ENCODE measurements at regions not wholly inside any gene's neighbourhood (a gene's known extent, or its start where the extent isn't known, plus 50 kb on each side); places are given as distances from the start of the nearest gene placed in this dataset.
"Not testable (repeated sequence)": the region's sequence is repeated elsewhere in the genome, so short reads cannot be mapped to it uniquely, and the experiment has no call there.

GRCh38 chr5:101505891-101506570, 602.9 kb upstream of the ST8SIA4 start:
- no peak for DNase-seq (ENCODE audit: low spot score)

GRCh38 chr5:101482931-101483330, 579.8 kb upstream of the ST8SIA4 start:
- no peak for DNase-seq (ENCODE audit: low spot score)

- DNase-seq (ENCODE audit: low spot score) = no peak
Observed at GRCh38 chr5:101473483-101473882, 570.4 kb upstream of the ST8SIA4 start.

- DNase-seq (ENCODE audit: low spot score) = no peak
Observed at GRCh38 chr5:101461455-101461854, 558.4 kb upstream of the ST8SIA4 start.

- DNase-seq (ENCODE audit: low spot score) = no peak
Observed at GRCh38 chr5:101458587-101458986, 555.5 kb upstream of the ST8SIA4 start.

- DNase-seq (ENCODE audit: low spot score) = no peak
Observed at GRCh38 chr5:101455851-101456250, 552.8 kb upstream of the ST8SIA4 start.

GRCh38 chr5:101455048-101455447, 552.0 kb upstream of the ST8SIA4 start:
- no peak for DNase-seq (ENCODE audit: low spot score)

GRCh38 chr5:101442281-101442680, 539.2 kb upstream of the ST8SIA4 start:
- not testable (repeated sequence) for DNase-seq (ENCODE audit: low spot score)

- DNase-seq (ENCODE audit: low spot score) = no peak
Observed at GRCh38 chr5:101440173-101440572, 537.1 kb upstream of the ST8SIA4 start.

GRCh38 chr5:101437351-101437750, 534.3 kb upstream of the ST8SIA4 start:
- DNase-seq (ENCODE audit: low spot score) = no peak

- DNase-seq (ENCODE audit: low spot score) = no peak
Observed at GRCh38 chr5:101435768-101436167, 532.7 kb upstream of the ST8SIA4 start.

GRCh38 chr5:101431201-101431600, 528.1 kb upstream of the ST8SIA4 start:
- no peak for DNase-seq (ENCODE audit: low spot score)

GRCh38 chr5:101430551-101430950, 527.5 kb upstream of the ST8SIA4 start:
- no peak for DNase-seq (ENCODE audit: low spot score)

- no peak for DNase-seq (ENCODE audit: low spot score)
Observed at GRCh38 chr5:101429241-101429640, 526.2 kb upstream of the ST8SIA4 start.

GRCh38 chr5:101425339-101425859, 522.3 kb upstream of the ST8SIA4 start:
- no peak for DNase-seq (ENCODE audit: low spot score)

- peak; percentile 42 for DNase-seq (ENCODE audit: low spot score)
Observed at GRCh38 chr5:101424530-101425175, 521.6 kb upstream of the ST8SIA4 start.

- no peak for DNase-seq (ENCODE audit: low spot score)
Observed at GRCh38 chr5:101418713-101419118, 515.6 kb upstream of the ST8SIA4 start.

- no peak for DNase-seq (ENCODE audit: low spot score)
Observed at GRCh38 chr5:101404531-101404930, 501.4 kb upstream of the ST8SIA4 start.

GRCh38 chr5:101393795-101394450, 490.8 kb upstream of the ST8SIA4 start:
- DNase-seq (ENCODE audit: low spot score) = no peak

GRCh38 chr5:101390151-101390908, 487.2 kb upstream of the ST8SIA4 start:
- DNase-seq (ENCODE audit: low spot score) = peak; percentile 32

- no peak for DNase-seq (ENCODE audit: low spot score)
Observed at GRCh38 chr5:101385276-101385675, 482.2 kb upstream of the ST8SIA4 start.

GRCh38 chr5:101370181-101370580, 467.1 kb upstream of the ST8SIA4 start:
- DNase-seq (ENCODE audit: low spot score) = no peak

Measured in COLO829 (cell line).